Glutamatergic neuron (in vitro differentiated cells): ENCODE measurements at regions not wholly inside any gene's neighbourhood (a gene's known extent, or its start where the extent isn't known, plus 50 kb on each side); places are given as distances from the start of the nearest gene placed in this dataset.

Experiments
- DNase-seq: peaks from one replicate; pipeline ENCODE4 v3.0.0; 2022
- H3K27ac Mint-ChIP-seq: one replicate; pipeline ENCODE4 v1.8.0; 2020; ENCODE audit warnings: mild to moderate bottlenecking, mixed read lengths, inconsistent platforms; ENCODE audit not compliant: unreplicated experiment
- H3K27me3 Mint-ChIP-seq: one replicate; pipeline ENCODE4 v1.8.0; 2020; ENCODE audit warnings: mild to moderate bottlenecking, moderate library complexity, mixed read lengths, inconsistent platforms; ENCODE audit not compliant: unreplicated experiment
- H3K36me3 Mint-ChIP-seq: one replicate; pipeline ENCODE4 v1.8.0; 2020; ENCODE audit warnings: mild to moderate bottlenecking, mixed read lengths, inconsistent platforms; ENCODE audit not compliant: unreplicated experiment
- H3K4me1 Mint-ChIP-seq: one replicate; pipeline ENCODE4 v1.8.0; 2020; ENCODE audit warnings: mild to moderate bottlenecking, low read depth, mixed read lengths, inconsistent platforms; ENCODE audit not compliant: unreplicated experiment
- H3K4me3 Mint-ChIP-seq: one replicate; pipeline ENCODE4 v1.8.0; 2020; ENCODE audit warnings: mild to moderate bottlenecking, mixed read lengths, inconsistent platforms; ENCODE audit not compliant: unreplicated experiment
- H3K9me3 Mint-ChIP-seq: one replicate; pipeline ENCODE4 v1.8.0; 2020; ENCODE audit warnings: mild to moderate bottlenecking, moderate library complexity, mixed read lengths, inconsistent platforms; ENCODE audit not compliant: unreplicated experiment
- CTCF ChIP-seq: fragments of 200-600 bp; sonication (generic); IDR thresholded peaks from one replicate; pipeline ENCODE4 v1.5.0; 2021; ENCODE audit not compliant: partially characterized antibody, unreplicated experiment

GRCh38 chr10:33387720-33388119, 53.3 kb upstream of the NRP1 start:
- Mint-ChIP-seq H3K27ac (no peak overlapping the region), H3K36me3 (peaks cover 4% of the 10 kb centered on the region), H3K4me1 (peaks cover 2% of the 10 kb centered on the region)

GRCh38 chr10:33386926-33387325, 52.5 kb upstream of the NRP1 start:
- peaks cover 7% of the 10 kb centered on the region for H3K9me3 Mint-ChIP-seq
- DNase-seq = no peak
- no peak overlapping the region for H3K4me3 Mint-ChIP-seq
- no peaks in the 10 kb centered on the region for H3K27me3 Mint-ChIP-seq
- H3K4me1 Mint-ChIP-seq = peaks cover 2% of the 10 kb centered on the region
- TF ChIP-seq CTCF = no peak
- H3K36me3 Mint-ChIP-seq = peaks cover 4% of the 10 kb centered on the region
- H3K27ac Mint-ChIP-seq = no peak overlapping the region

More at GRCh38 chr10:33387720-33388119, 53.3 kb upstream of the NRP1 start:
- DNase-seq = no peak
- Mint-ChIP-seq H3K27me3 (no peaks in the 10 kb centered on the region), H3K9me3 (peaks cover 7% of the 10 kb centered on the region), H3K4me3 (no peak overlapping the region)
- TF ChIP-seq CTCF = no peak

GRCh38 chr10:33385686-33386085, 51.2 kb upstream of the NRP1 start:
- H3K27ac Mint-ChIP-seq = no peak overlapping the region
- TF ChIP-seq CTCF = no peak
- H3K4me3 Mint-ChIP-seq = no peak overlapping the region
- peaks cover 2% of the 10 kb centered on the region for H3K4me1 Mint-ChIP-seq
- H3K27me3 Mint-ChIP-seq = no peaks in the 10 kb centered on the region
- peaks cover 4% of the 10 kb centered on the region for H3K36me3 Mint-ChIP-seq
- DNase-seq = no peak
- H3K9me3 Mint-ChIP-seq = peaks cover 7% of the 10 kb centered on the region

- H3K36me3 Mint-ChIP-seq = peaks cover 4% of the 10 kb centered on the region
- no peak overlapping the region for H3K4me3 Mint-ChIP-seq
- H3K4me1 Mint-ChIP-seq = peaks cover 2% of the 10 kb centered on the region
- no peaks in the 10 kb centered on the region for H3K27me3 Mint-ChIP-seq
- DNase-seq = no peak
- H3K27ac Mint-ChIP-seq = no peak overlapping the region
- H3K9me3 Mint-ChIP-seq = peaks cover 7% of the 10 kb centered on the region
- TF ChIP-seq CTCF = no peak
These were observed 50.5 kb upstream of the NRP1 start for GRCh38 chr10:33385015-33385414.
